GM13977 (cell line): ENCODE measurements at regions not wholly inside any gene's neighbourhood (a gene's known extent, or its start where the extent isn't known, plus 50 kb on each side); places are given as distances from the start of the nearest gene placed in this dataset.

Source experiments
- DNase-seq: peaks from one replicate; pipeline ENCODE4 v3.0.0; 2012; ENCODE audit warnings: low spot score
- in situ Hi-C: fragments of 300-500 bp; cut with MboI; formaldehyde crosslinking; loops from one replicate; pipeline ENCODE4 v1.12.0; 2022; ENCODE audit warnings: low sequenced_read_pairs, low pct_unique_long_range_greater_than_20kb, mixed read lengths, inconsistent platforms; ENCODE audit not compliant: unreplicated experiment
- TF ChIP-seq, protein P1 (sequence below): IDR thresholded peaks from 2 replicates; pipeline ENCODE4 v1.5.1; 2012; ENCODE audit warnings: mild to moderate bottlenecking, control low read depth; ENCODE audit not compliant: insufficient read depth; ENCODE audit errors: extremely low read depth, missing control alignments

GRCh38 chr15:58309963-58310928 is 121.5 kb upstream of the LIPC start:
- TF ChIP-seq, protein P1, sequence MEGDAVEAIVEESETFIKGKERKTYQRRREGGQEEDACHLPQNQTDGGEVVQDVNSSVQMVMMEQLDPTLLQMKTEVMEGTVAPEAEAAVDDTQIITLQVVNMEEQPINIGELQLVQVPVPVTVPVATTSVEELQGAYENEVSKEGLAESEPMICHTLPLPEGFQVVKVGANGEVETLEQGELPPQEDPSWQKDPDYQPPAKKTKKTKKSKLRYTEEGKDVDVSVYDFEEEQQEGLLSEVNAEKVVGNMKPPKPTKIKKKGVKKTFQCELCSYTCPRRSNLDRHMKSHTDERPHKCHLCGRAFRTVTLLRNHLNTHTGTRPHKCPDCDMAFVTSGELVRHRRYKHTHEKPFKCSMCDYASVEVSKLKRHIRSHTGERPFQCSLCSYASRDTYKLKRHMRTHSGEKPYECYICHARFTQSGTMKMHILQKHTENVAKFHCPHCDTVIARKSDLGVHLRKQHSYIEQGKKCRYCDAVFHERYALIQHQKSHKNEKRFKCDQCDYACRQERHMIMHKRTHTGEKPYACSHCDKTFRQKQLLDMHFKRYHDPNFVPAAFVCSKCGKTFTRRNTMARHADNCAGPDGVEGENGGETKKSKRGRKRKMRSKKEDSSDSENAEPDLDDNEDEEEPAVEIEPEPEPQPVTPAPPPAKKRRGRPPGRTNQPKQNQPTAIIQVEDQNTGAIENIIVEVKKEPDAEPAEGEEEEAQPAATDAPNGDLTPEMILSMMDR = no peak
- in situ Hi-C loops = no loop called here
- DNase-seq = no peak

- no peak for DNase-seq
- in situ Hi-C loops = no loop called here
- TF ChIP-seq, protein P1 = no peak
Observed at GRCh38 chr15:58311556-58311955, 120.2 kb upstream of the LIPC start.

DNA sequence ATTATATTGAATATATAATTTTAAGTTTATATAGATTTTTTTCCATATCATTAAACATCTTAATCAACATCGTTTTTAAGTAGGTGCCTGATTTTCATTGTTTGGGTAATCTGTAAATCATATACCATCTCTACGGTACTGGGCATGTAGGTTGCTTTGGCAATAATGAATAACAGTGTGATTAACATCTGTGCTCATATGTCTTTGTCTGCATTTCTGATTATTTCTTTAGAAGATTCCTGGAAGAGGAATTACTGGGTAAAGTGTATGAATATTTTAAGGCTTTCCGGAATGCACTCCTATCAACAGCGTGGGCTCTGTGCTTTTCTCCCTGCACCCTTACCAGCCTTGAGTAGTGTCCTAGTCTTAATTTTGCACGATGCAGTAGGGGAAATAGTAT is 119.8 kb upstream of the LIPC start:
- no peak for DNase-seq
- TF ChIP-seq, protein P1 = no peak
- in situ Hi-C loops = no loop called here

DNA sequence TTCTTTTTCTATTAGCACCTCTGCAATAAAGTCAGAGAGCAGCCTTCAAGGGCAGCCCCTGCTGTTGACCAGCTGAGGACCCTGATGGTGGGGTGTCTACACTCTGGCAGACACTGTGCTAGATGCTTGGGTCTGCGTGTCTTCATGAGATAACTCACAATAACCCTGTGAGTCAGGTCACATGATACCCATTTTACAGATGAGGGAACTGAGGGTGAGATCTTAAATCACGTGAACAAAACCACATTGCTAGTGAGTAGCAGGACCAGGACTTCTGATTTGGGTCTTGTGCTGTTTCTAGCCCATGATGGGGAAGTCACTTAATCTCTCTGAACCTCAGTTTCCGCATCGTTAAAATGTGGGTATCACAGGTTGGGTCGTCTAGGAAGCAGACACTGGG is 118.5 kb upstream of the LIPC start:
- no peak for DNase-seq
- TF ChIP-seq, protein P1 = no peak
- in situ Hi-C loops = no loop called here

DNA sequence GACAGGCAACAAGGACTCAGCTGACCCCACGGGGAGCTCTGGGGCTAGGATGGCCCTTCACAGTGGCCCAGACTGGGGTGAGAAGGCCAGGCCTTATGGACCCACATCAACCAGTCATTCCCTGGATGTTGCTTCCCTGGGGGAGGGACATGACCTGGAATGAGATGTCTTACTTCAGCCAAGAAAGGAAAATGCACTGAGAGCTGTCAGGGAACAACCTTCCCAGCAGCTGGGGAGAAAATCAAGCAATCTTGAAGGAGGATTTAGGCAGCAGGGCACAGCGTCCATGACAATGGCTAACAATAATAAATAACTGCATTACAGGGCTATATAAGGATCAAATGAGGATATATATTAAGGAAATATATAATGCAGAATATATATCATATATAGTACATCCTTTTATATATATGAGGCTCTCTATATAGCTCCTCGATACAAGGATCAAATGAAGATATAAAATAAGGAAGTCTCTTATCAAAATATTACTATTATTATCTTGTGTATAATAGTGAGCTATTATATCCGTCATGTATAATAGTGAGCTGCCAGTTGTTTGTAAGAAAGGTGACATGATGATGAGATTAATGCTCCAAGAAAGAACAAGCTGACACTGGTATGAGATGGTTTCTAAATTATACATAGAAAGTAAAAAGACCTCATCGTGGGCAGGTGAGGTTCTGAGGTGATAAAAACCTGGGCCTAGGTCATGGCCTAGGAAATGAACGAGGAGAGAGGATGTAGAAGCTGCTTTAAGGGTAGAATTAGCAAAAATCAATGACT is 117.8 kb upstream of the LIPC start:
- TF ChIP-seq, protein P1 = no peak
- in situ Hi-C loops = no loop called here
- DNase-seq = no peak

DNA sequence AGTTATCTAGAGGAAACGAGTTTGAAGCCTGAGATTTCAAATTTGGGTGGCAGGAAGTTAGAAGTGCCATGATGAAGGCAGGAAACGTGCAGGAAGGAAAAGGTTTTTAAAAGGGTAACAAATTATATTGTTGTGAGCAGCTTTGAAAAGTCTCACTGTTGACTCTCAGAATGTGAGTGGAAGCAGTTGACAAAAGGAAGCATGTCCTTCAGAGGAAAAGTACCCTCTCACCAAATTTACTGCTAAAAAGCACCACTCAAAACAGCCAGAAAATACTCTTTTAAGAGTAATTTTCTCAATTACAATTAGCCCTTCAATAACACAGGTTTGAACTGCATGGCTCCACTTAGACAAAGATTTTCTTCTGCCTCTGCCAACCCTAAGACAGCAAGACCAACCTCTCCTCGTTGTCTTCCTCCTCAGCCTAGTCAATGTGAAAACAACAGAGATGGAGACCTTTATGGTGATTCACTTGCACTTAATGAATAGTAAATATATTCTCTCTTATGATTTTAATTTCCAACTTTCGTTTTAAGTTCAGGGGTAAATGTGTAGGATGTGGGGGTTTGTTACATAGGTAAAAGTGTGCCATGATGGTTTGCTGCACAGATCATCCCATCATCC is 117.1 kb upstream of the LIPC start:
- in situ Hi-C loops = no loop called here
- DNase-seq = no peak
- TF ChIP-seq, protein P1 = no peak
